Panc1 (cell line): ENCODE measurements at regions not wholly inside any gene's neighbourhood (a gene's known extent, or its start where the extent isn't known, plus 50 kb on each side); places are given as distances from the start of the nearest gene placed in this dataset.

ENCODE experiments used
- POLR2AphosphoS5 ChIP-seq: IDR thresholded peaks from 2 replicates; pipeline ENCODE4 v1.6.1; 2012; ENCODE audit warnings: mild to moderate bottlenecking, low read depth, low read length, moderate library complexity
- TCF7L2 ChIP-seq: IDR thresholded peaks from 2 replicates; pipeline ENCODE4 v1.6.1; 2011; ENCODE audit warnings: mild to moderate bottlenecking, low read depth, low read length, inconsistent platforms
- TF ChIP-seq, protein P1 (sequence below): fragments of 450-650 bp; IDR thresholded peaks from 2 replicates; pipeline ENCODE4 v1.5.1; 2017; ENCODE audit warnings: mild to moderate bottlenecking
- TF ChIP-seq, protein P2 (sequence below), 2 experiments: IDR thresholded peaks; 2 replicates each; pipeline ENCODE4 v1.6.1; 2011 to 2012; ENCODE audit warnings: low read depth in 2 of 2, control low read depth in 1 of 2, low read length in 1 of 2, mild to moderate bottlenecking in 1 of 2, moderate library complexity in 1 of 2; ENCODE audit not compliant: insufficient read depth in 1 of 2

DNA sequence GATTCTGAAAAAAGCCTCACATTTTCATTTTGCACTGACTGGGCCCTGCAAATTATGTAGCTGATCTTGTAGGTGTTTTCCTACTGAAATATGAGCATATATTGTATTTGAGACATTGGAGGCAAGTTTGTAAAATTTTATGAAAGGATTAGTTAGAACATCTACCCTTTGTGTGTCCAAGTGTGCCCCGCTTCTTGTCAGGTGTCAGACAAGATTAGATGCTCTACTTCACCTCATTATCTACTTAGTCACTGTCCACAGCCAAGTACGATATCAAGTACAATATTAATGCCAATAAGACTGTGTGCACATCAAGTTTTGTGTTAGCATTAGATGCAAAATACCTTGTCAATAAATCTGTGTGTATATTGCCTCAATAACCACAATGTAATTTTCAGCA, 67.8 kb upstream of the RPRM start:
- no peak for TF ChIP-seq POLR2AphosphoS5
- TF ChIP-seq, protein P1, sequence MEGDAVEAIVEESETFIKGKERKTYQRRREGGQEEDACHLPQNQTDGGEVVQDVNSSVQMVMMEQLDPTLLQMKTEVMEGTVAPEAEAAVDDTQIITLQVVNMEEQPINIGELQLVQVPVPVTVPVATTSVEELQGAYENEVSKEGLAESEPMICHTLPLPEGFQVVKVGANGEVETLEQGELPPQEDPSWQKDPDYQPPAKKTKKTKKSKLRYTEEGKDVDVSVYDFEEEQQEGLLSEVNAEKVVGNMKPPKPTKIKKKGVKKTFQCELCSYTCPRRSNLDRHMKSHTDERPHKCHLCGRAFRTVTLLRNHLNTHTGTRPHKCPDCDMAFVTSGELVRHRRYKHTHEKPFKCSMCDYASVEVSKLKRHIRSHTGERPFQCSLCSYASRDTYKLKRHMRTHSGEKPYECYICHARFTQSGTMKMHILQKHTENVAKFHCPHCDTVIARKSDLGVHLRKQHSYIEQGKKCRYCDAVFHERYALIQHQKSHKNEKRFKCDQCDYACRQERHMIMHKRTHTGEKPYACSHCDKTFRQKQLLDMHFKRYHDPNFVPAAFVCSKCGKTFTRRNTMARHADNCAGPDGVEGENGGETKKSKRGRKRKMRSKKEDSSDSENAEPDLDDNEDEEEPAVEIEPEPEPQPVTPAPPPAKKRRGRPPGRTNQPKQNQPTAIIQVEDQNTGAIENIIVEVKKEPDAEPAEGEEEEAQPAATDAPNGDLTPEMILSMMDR: no peak
- TF ChIP-seq TCF7L2: no peak
- TF ChIP-seq, protein P2, sequence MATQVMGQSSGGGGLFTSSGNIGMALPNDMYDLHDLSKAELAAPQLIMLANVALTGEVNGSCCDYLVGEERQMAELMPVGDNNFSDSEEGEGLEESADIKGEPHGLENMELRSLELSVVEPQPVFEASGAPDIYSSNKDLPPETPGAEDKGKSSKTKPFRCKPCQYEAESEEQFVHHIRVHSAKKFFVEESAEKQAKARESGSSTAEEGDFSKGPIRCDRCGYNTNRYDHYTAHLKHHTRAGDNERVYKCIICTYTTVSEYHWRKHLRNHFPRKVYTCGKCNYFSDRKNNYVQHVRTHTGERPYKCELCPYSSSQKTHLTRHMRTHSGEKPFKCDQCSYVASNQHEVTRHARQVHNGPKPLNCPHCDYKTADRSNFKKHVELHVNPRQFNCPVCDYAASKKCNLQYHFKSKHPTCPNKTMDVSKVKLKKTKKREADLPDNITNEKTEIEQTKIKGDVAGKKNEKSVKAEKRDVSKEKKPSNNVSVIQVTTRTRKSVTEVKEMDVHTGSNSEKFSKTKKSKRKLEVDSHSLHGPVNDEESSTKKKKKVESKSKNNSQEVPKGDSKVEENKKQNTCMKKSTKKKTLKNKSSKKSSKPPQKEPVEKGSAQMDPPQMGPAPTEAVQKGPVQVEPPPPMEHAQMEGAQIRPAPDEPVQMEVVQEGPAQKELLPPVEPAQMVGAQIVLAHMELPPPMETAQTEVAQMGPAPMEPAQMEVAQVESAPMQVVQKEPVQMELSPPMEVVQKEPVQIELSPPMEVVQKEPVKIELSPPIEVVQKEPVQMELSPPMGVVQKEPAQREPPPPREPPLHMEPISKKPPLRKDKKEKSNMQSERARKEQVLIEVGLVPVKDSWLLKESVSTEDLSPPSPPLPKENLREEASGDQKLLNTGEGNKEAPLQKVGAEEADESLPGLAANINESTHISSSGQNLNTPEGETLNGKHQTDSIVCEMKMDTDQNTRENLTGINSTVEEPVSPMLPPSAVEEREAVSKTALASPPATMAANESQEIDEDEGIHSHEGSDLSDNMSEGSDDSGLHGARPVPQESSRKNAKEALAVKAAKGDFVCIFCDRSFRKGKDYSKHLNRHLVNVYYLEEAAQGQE (IDR thresholded peaks at IDR 0.05; ENCODE audit: insufficient read depth in 1 of 2, low read depth in 2 of 2, low read length in 1 of 2): no peak
